Breast epithelium (tissue), 4 donors: ENCODE measurements at regions not wholly inside any gene's neighbourhood (a gene's known extent, or its start where the extent isn't known, plus 50 kb on each side); places are given as distances from the start of the nearest gene placed in this dataset.

Experiments used
- DNase-seq, 2 donors: peaks; one replicate each; pipeline ENCODE4 v3.0.0-alpha.2; 2019; ENCODE audit warnings: low spot score in 2 of 2
- H3K27ac ChIP-seq, 2 donors: fragments of 200-600 bp; sonication (generic) in 1 of 2; one replicate each; pipeline ENCODE4 v1.5.1; 2016 to 2019; ENCODE audit warnings: mild to moderate bottlenecking in 1 of 2
- H3K27me3 ChIP-seq, 2 donors: fragments of 200-600 bp; sonication (generic) in 1 of 2; one replicate each; pipeline versions ENCODE4 v1.5.1 to v1.6.0; 2017 to 2019; ENCODE audit warnings: control low read depth in 1 of 2, mild to moderate bottlenecking in 1 of 2
- H3K36me3 ChIP-seq: fragments of 200-600 bp; one replicate; pipeline ENCODE4 v1.5.1; 2019
- H3K4me1 ChIP-seq, 2 donors: fragments of 200-600 bp; sonication (generic); one replicate each; pipeline ENCODE4 v1.5.1; 2016 to 2019; ENCODE audit warnings: control low read depth in 1 of 2
- H3K4me3 ChIP-seq, 3 donors: fragments of 200-600 bp; sonication (generic); 1 replicate in 2 of 3; 2 replicates in 1 of 3; pipeline ENCODE4 v1.5.1; 2016 to 2019; ENCODE audit warnings: mild to moderate bottlenecking in 3 of 3, moderate library complexity in 2 of 3
- H3K9me3 ChIP-seq, 2 donors: fragments of 200-600 bp; sonication (generic) in 1 of 2; one replicate each; pipeline ENCODE4 v1.5.1; 2016 to 2019; ENCODE audit warnings: control low read depth in 1 of 2
- CTCF ChIP-seq, 3 donors: fragments of 450-650 bp; IDR thresholded peaks; one replicate each; pipeline ENCODE4 v1.5.1; 2016 to 2017; ENCODE audit warnings: antibody characterized with exemption in 3 of 3, mild to moderate bottlenecking in 3 of 3, moderate library complexity in 3 of 3
- POLR2A ChIP-seq: fragments of 450-650 bp; IDR thresholded peaks from one replicate; pipeline ENCODE4 v1.6.1; 2016; ENCODE audit warnings: antibody characterized with exemption, mild to moderate bottlenecking, moderate library complexity
- POLR2AphosphoS5 ChIP-seq, 3 donors: sonication (generic); formaldehyde crosslinking; IDR thresholded peaks; one replicate each; pipeline ENCODE4 v1.6.1; 2017; ENCODE audit warnings: antibody characterized with exemption in 3 of 3
- intact Hi-C: fragments of 100-400 bp; cut with DNase I; formaldehyde crosslinking; loops from one replicate; pipeline ENCODE4 v1.15.1; 2023; ENCODE audit warnings: low total_unique reads

- H3K4me1 ChIP-seq, result no peaks in the 10 kb centered on the region
- intact Hi-C loops, result no loop called here
- no peaks in the 10 kb centered on the region for H3K36me3 ChIP-seq
- no peak overlapping the region for H3K4me3 ChIP-seq
- H3K27ac ChIP-seq, result no peak overlapping the region
- no peak for DNase-seq
- H3K27me3 ChIP-seq, result no peaks in the 10 kb centered on the region
- H3K9me3 ChIP-seq, result peaks cover 0 to 5% of the 10 kb centered on the region in 2 donors
- no peak for TF ChIP-seq POLR2A
Observed at GRCh38 chr9:16070455-16071145, 517.8 kb downstream of the CCDC171 start.

- Histone ChIP-seq H3K4me1 (no peaks in the 10 kb centered on the region), H3K27ac (no peak overlapping the region), H3K36me3 (no peaks in the 10 kb centered on the region), H3K27me3 (no peaks in the 10 kb centered on the region), H3K9me3 (peaks cover 0 to 5% of the 10 kb centered on the region in 2 donors), H3K4me3 (no peak overlapping the region)
- intact Hi-C loops, result no loop called here
- TF ChIP-seq POLR2AphosphoS5 (IDR thresholded peaks at IDR 0.05) (no peak), POLR2A (no peak), CTCF (IDR thresholded peaks at IDR 0.05) (no peak)
- DNase-seq, result no peak
Observed at GRCh38 chr9:16071400-16071799, 518.6 kb downstream of the CCDC171 start.

GRCh38 chr9:16074963-16075362 lies 522.1 kb downstream of the CCDC171 start:
- H3K9me3 ChIP-seq, result peaks cover 0 to 5% of the 10 kb centered on the region in 2 donors
- H3K27ac ChIP-seq, result no peak overlapping the region
- TF ChIP-seq POLR2A (no peak), POLR2AphosphoS5 (IDR thresholded peaks at IDR 0.05) (no peak), CTCF (IDR thresholded peaks at IDR 0.05) (no peak)
- no peaks in the 10 kb centered on the region for H3K27me3 ChIP-seq
- intact Hi-C loops, result loop anchor here (5.0 kb wide), 1 partner anchor 1482 kb away; no protein-coding TSS in a partner anchor
- no peak for DNase-seq
- H3K4me3 ChIP-seq, result no peak overlapping the region
- H3K36me3 ChIP-seq, result no peaks in the 10 kb centered on the region
- no peaks in the 10 kb centered on the region for H3K4me1 ChIP-seq

- no peak for TF ChIP-seq CTCF (IDR thresholded peaks at IDR 0.05)
- TF ChIP-seq POLR2AphosphoS5 (IDR thresholded peaks at IDR 0.05), result no peak
- no peak for TF ChIP-seq POLR2A
- Histone ChIP-seq H3K4me1 (no peaks in the 10 kb centered on the region), H3K27ac (no peak overlapping the region), H3K36me3 (no peaks in the 10 kb centered on the region), H3K27me3 (no peaks in the 10 kb centered on the region), H3K4me3 (no peak overlapping the region), H3K9me3 (peaks cover 0 to 5% of the 10 kb centered on the region in 2 donors)
- DNase-seq, result no peak
- intact Hi-C loops, result loop anchor here (5.0 kb wide), 1 partner anchor 1482 kb away; no protein-coding TSS in a partner anchor
Observed at GRCh38 chr9:16075696-16076095, 522.9 kb downstream of the CCDC171 start.

- no peak overlapping the region for H3K4me3 ChIP-seq
- no peak overlapping the region for H3K27ac ChIP-seq
- peaks cover 0 to 5% of the 10 kb centered on the region in 2 donors for H3K9me3 ChIP-seq
- TF ChIP-seq CTCF (IDR thresholded peaks at IDR 0.05) (no peak), POLR2AphosphoS5 (IDR thresholded peaks at IDR 0.05) (no peak), POLR2A (no peak)
- no peaks in the 10 kb centered on the region for H3K27me3 ChIP-seq
- intact Hi-C loops, result loop anchor here (5.0 kb wide), 1 partner anchor 1481 kb away; no protein-coding TSS in a partner anchor
- H3K4me1 ChIP-seq, result no peaks in the 10 kb centered on the region
- H3K36me3 ChIP-seq, result no peaks in the 10 kb centered on the region
- no peak for DNase-seq
Observed at GRCh38 chr9:16076511-16076910, 523.7 kb downstream of the CCDC171 start.
